ENCODE measurements at regions not wholly inside any gene's neighbourhood (a gene's known extent, or its start where the extent isn't known, plus 50 kb on each side); places are given as distances from the start of the nearest gene placed in this dataset.

DNA sequence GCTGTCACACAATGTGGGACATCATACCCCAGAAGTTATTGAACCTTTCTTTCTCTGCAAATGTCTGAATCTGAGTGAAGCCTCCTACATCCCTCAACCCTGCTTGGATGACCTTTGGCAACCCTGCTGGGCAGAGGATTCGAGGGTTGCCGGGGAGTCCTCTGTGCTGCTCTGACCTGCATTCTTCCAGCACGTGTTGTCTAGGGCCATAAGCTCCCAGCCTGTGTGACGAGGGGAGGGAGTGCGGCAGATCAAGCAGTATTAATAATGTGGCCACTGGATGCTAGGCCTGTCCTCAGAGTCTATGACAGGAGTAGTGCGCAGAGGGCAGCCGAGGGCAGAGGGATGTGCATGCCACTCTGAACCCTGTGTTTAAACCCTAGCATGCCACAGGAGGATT is 58.8 kb downstream of the RPL37A start:
- no peaks in the 10 kb centered on the region for H3K27me3 Mint-ChIP-seq (ENCODE audit: low read depth)
- no peak for DNase-seq (ENCODE audit: low spot score in 2 of 2, unreplicated experiment in 2 of 2)
- peaks cover 42% of the 10 kb centered on the region for H3K4me1 Mint-ChIP-seq
- H3K36me3 Mint-ChIP-seq = no peaks in the 10 kb centered on the region
- TF ChIP-seq, protein P1, sequence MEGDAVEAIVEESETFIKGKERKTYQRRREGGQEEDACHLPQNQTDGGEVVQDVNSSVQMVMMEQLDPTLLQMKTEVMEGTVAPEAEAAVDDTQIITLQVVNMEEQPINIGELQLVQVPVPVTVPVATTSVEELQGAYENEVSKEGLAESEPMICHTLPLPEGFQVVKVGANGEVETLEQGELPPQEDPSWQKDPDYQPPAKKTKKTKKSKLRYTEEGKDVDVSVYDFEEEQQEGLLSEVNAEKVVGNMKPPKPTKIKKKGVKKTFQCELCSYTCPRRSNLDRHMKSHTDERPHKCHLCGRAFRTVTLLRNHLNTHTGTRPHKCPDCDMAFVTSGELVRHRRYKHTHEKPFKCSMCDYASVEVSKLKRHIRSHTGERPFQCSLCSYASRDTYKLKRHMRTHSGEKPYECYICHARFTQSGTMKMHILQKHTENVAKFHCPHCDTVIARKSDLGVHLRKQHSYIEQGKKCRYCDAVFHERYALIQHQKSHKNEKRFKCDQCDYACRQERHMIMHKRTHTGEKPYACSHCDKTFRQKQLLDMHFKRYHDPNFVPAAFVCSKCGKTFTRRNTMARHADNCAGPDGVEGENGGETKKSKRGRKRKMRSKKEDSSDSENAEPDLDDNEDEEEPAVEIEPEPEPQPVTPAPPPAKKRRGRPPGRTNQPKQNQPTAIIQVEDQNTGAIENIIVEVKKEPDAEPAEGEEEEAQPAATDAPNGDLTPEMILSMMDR (IDR thresholded peaks at IDR 0.05; ENCODE audit: unreplicated experiment) = no peak
- no peaks in the 10 kb centered on the region for H3K9me3 Mint-ChIP-seq
- H3K27ac Mint-ChIP-seq = no peak overlapping the region
- no peak overlapping the region for H3K4me3 Mint-ChIP-seq

GRCh38 chr2:216557820-216558219 is 59.2 kb downstream of the RPL37A start:
- Mint-ChIP-seq H3K36me3 (no peaks in the 10 kb centered on the region), H3K4me1 (peaks cover 44% of the 10 kb centered on the region), H3K9me3 (no peaks in the 10 kb centered on the region), H3K4me3 (no peak overlapping the region), H3K27me3 (ENCODE audit: low read depth) (no peaks in the 10 kb centered on the region), H3K27ac (no peak overlapping the region)
- no peak for DNase-seq (ENCODE audit: low spot score in 2 of 2, unreplicated experiment in 2 of 2)
- TF ChIP-seq, protein P1 (IDR thresholded peaks at IDR 0.05; ENCODE audit: unreplicated experiment) = no peak

DNA sequence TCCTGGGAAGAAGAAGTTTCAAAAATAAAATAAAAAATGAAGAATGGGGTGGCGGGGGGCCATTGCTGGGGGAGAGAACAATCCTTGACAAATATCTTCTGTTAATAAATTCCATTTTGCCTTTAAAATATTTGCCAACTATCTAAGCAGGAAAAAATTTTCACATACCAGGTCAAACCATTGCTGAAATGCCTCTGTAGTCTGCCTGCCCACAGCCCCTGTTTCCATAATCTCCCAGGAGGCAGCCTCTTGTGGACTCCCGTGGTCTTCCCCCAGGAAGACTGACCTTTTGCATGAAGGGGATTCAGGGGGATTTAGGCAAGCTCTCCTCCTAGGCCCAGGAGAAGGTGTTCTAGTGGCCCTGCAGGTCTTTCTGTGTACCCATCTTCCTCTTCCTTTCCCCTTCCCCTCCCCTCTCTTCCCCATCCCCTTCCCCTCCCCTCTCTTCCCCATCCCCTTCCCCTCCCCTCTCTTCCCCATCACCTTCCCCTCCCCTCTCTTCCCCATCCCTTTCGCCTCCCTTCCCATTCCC is 61.0 kb downstream of the RPL37A start:
- TF ChIP-seq, protein P1 (IDR thresholded peaks at IDR 0.05; ENCODE audit: unreplicated experiment) = no peak
- Mint-ChIP-seq H3K9me3 (peaks cover 4% of the 10 kb centered on the region), H3K27me3 (ENCODE audit: low read depth) (no peaks in the 10 kb centered on the region), H3K27ac (peak overlapping the region; percentile 51), H3K4me3 (no peak overlapping the region), H3K36me3 (no peaks in the 10 kb centered on the region), H3K4me1 (peaks cover 44% of the 10 kb centered on the region)
- no peak for DNase-seq (ENCODE audit: low spot score in 2 of 2, unreplicated experiment in 2 of 2)

DNA sequence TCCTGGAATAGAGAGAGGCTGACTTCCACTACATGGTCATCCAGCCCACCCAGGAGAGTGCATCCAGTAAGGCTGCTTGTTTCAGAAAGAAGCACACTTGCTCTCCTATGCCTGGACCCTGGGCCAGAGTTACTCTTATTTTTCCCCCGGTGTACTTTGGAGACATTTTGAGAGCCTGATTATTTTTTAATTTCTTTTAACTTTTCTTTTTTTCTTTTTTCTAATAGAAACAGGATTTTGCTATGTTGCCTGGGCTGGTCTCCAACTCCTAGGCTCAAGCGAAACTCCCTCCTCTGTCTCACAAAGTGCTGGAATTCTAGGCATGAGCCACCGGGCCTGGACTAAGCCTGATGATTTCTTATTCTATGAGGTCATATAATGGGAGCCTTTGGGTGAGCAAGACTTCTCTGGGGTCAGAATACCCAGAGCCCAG is 62.2 kb downstream of the RPL37A start:
- Mint-ChIP-seq H3K27me3 (ENCODE audit: low read depth) (no peaks in the 10 kb centered on the region), H3K4me3 (no peak overlapping the region), H3K9me3 (peaks cover 4% of the 10 kb centered on the region), H3K4me1 (peaks cover 44% of the 10 kb centered on the region), H3K36me3 (no peaks in the 10 kb centered on the region), H3K27ac (peak overlapping the region; percentile 95)
- TF ChIP-seq, protein P1 (IDR thresholded peaks at IDR 0.05; ENCODE audit: unreplicated experiment) = no peak
- no peak for DNase-seq (ENCODE audit: low spot score in 2 of 2, unreplicated experiment in 2 of 2)

GRCh38 chr2:216562696-216563435 is 64.2 kb downstream of the RPL37A start:
- TF ChIP-seq, protein P1 (IDR thresholded peaks at IDR 0.05; ENCODE audit: unreplicated experiment) = no peak
- no peaks in the 10 kb centered on the region for H3K36me3 Mint-ChIP-seq
- H3K4me1 Mint-ChIP-seq = peaks cover 39% of the 10 kb centered on the region
- peaks cover 4% of the 10 kb centered on the region for H3K9me3 Mint-ChIP-seq
- DNase-seq (ENCODE audit: low spot score in 2 of 2, unreplicated experiment in 2 of 2) = no peak
- no peak overlapping the region for H3K4me3 Mint-ChIP-seq
- H3K27me3 Mint-ChIP-seq (ENCODE audit: low read depth) = no peaks in the 10 kb centered on the region
- H3K27ac Mint-ChIP-seq = peak overlapping the region; percentile 93

Measured in mesothelial cell of epicardium (in vitro differentiated cells).